ENCODE measurements at regions not wholly inside any gene's neighbourhood (a gene's known extent, or its start where the extent isn't known, plus 50 kb on each side); places are given as distances from the start of the nearest gene placed in this dataset.
"Not testable (repeated sequence)": the region's sequence is repeated elsewhere in the genome, so short reads cannot be mapped to it uniquely, and the experiment has no call there.

- no peak overlapping the region for H3K4me3 ChIP-seq (ENCODE audit: low read depth, low read length)
- TF ChIP-seq MYC (IDR thresholded peaks at IDR 0.05; ENCODE audit: low read depth, low read length) (no peak), MAX (IDR thresholded peaks at IDR 0.05; ENCODE audit: low read depth, low read length) (no peak), POLR2A (IDR thresholded peaks at IDR 0.05; ENCODE audit: extremely low read depth, insufficient read length) (no peak), CTCF (IDR thresholded peaks at IDR 0.05; ENCODE audit: low read depth, low read length) (no peak)
- DNase-seq (ENCODE audit: low read depth) = no peak
These were observed 76.2 kb downstream of the ZNF648 start for GRCh38 chr1:181985281-181985680.

- H3K4me3 ChIP-seq (ENCODE audit: low read depth, low read length) = no peak overlapping the region
- TF ChIP-seq MAX (IDR thresholded peaks at IDR 0.05; ENCODE audit: low read depth, low read length) (no peak), MYC (IDR thresholded peaks at IDR 0.05; ENCODE audit: low read depth, low read length) (no peak), CTCF (IDR thresholded peaks at IDR 0.05; ENCODE audit: low read depth, low read length) (no peak), POLR2A (IDR thresholded peaks at IDR 0.05; ENCODE audit: extremely low read depth, insufficient read length) (no peak)
- no peak for DNase-seq (ENCODE audit: low read depth)
These were observed 77.5 kb downstream of the ZNF648 start for GRCh38 chr1:181984006-181984405.

- no peak overlapping the region for H3K4me3 ChIP-seq (ENCODE audit: low read depth, low read length)
- no peak for DNase-seq (ENCODE audit: low read depth)
- no peak for TF ChIP-seq POLR2A (IDR thresholded peaks at IDR 0.05; ENCODE audit: extremely low read depth, insufficient read length)
- no peak for TF ChIP-seq MYC (IDR thresholded peaks at IDR 0.05; ENCODE audit: low read depth, low read length)
- no peak for TF ChIP-seq MAX (IDR thresholded peaks at IDR 0.05; ENCODE audit: low read depth, low read length)
- no peak for TF ChIP-seq CTCF (IDR thresholded peaks at IDR 0.05; ENCODE audit: low read depth, low read length)
These were observed 79.7 kb downstream of the ZNF648 start for GRCh38 chr1:181981821-181982220.

GRCh38 chr1:181972256-181972655, 89.3 kb downstream of the ZNF648 start:
- no peak for DNase-seq (ENCODE audit: low read depth)
- no peak overlapping the region for H3K4me3 ChIP-seq (ENCODE audit: low read depth, low read length)
- no peak for TF ChIP-seq MYC (IDR thresholded peaks at IDR 0.05; ENCODE audit: low read depth, low read length)
- no peak for TF ChIP-seq MAX (IDR thresholded peaks at IDR 0.05; ENCODE audit: low read depth, low read length)

GRCh38 chr1:181971424-181971823, 90.1 kb downstream of the ZNF648 start:
- H3K4me3 ChIP-seq (ENCODE audit: low read depth, low read length) = no peak overlapping the region
- no peak for TF ChIP-seq POLR2A (IDR thresholded peaks at IDR 0.05; ENCODE audit: extremely low read depth, insufficient read length)
- no peak for TF ChIP-seq CTCF (IDR thresholded peaks at IDR 0.05; ENCODE audit: low read depth, low read length)
- no peak for TF ChIP-seq MYC (IDR thresholded peaks at IDR 0.05; ENCODE audit: low read depth, low read length)
- TF ChIP-seq MAX (IDR thresholded peaks at IDR 0.05; ENCODE audit: low read depth, low read length) = no peak
- no peak for DNase-seq (ENCODE audit: low read depth)

- DNase-seq (ENCODE audit: low read depth) = no peak
- TF ChIP-seq POLR2A (IDR thresholded peaks at IDR 0.05; ENCODE audit: extremely low read depth, insufficient read length) (no peak), MYC (IDR thresholded peaks at IDR 0.05; ENCODE audit: low read depth, low read length) (no peak), CTCF (IDR thresholded peaks at IDR 0.05; ENCODE audit: low read depth, low read length) (no peak), MAX (IDR thresholded peaks at IDR 0.05; ENCODE audit: low read depth, low read length) (no peak)
- H3K4me3 ChIP-seq (ENCODE audit: low read depth, low read length) = no peak overlapping the region
These were observed 91.6 kb downstream of the ZNF648 start for GRCh38 chr1:181969902-181970301.

GRCh38 chr1:181954696-181955095, 106.8 kb downstream of the ZNF648 start:
- not testable (repeated sequence) for DNase-seq (ENCODE audit: low read depth)

GRCh38 chr1:181954178-181954577, 107.3 kb downstream of the ZNF648 start:
- H3K4me3 ChIP-seq (ENCODE audit: low read depth, low read length); DNase-seq (ENCODE audit: low read depth): not testable (repeated sequence)

More at GRCh38 chr1:181954696-181955095, 106.8 kb downstream of the ZNF648 start:
- H3K4me3 ChIP-seq (ENCODE audit: low read depth, low read length) = not testable (repeated sequence)

All from NB4 (cell line).